VCaP (cell line): ENCODE measurements at regions not wholly inside any gene's neighbourhood (a gene's known extent, or its start where the extent isn't known, plus 50 kb on each side); places are given as distances from the start of the nearest gene placed in this dataset.

Source experiments
- H3K27ac ChIP-seq: fragments of 450-650 bp; 2 replicates; pipeline ENCODE4 v1.5.1; 2017
- CTCF ChIP-seq: fragments of 450-650 bp; conservative IDR thresholded peaks from 2 replicates; pipeline ENCODE4 v1.5.1; 2017; ENCODE audit warnings: mild to moderate bottlenecking, moderate library complexity

- TF ChIP-seq CTCF: no peak
- H3K27ac ChIP-seq: no peak overlapping the region
Measured at GRCh38 chr20:48075591-48076174, 290.4 kb upstream of the SULF2 start.

GRCh38 chr20:48070991-48071652 is 285.8 kb upstream of the SULF2 start:
- no peak overlapping the region for H3K27ac ChIP-seq
- no peak for TF ChIP-seq CTCF

- no peak for TF ChIP-seq CTCF
- H3K27ac ChIP-seq: no peak overlapping the region
Measured at GRCh38 chr20:48069596-48069995, 284.3 kb upstream of the SULF2 start.

- TF ChIP-seq CTCF: no peak
- no peak overlapping the region for H3K27ac ChIP-seq
Measured at GRCh38 chr20:48066851-48067250, 281.6 kb upstream of the SULF2 start.

GRCh38 chr20:48066246-48066645 is 281.0 kb upstream of the SULF2 start:
- TF ChIP-seq CTCF: no peak
- H3K27ac ChIP-seq: no peak overlapping the region

GRCh38 chr20:48065833-48066232 is 280.6 kb upstream of the SULF2 start:
- H3K27ac ChIP-seq: no peak overlapping the region
- no peak for TF ChIP-seq CTCF

GRCh38 chr20:48064929-48065328 is 279.6 kb upstream of the SULF2 start:
- H3K27ac ChIP-seq: no peak overlapping the region

More at GRCh38 chr20:48064929-48065328, 279.6 kb upstream of the SULF2 start:
- TF ChIP-seq CTCF: no peak
